G401 (cell line): ENCODE measurements at regions not wholly inside any gene's neighbourhood (a gene's known extent, or its start where the extent isn't known, plus 50 kb on each side); places are given as distances from the start of the nearest gene placed in this dataset.

ENCODE experiments used
- DNase-seq: peaks from one replicate; pipeline ENCODE4 v3.0.0-alpha.2; 2015; ENCODE audit warnings: low spot score
- in situ Hi-C: cut with HindIII; loops from 2 replicates; pipeline ENCODE4 v1.10.0; 2016; ENCODE audit warnings: low sequenced_read_pairs, mixed read lengths

DNA sequence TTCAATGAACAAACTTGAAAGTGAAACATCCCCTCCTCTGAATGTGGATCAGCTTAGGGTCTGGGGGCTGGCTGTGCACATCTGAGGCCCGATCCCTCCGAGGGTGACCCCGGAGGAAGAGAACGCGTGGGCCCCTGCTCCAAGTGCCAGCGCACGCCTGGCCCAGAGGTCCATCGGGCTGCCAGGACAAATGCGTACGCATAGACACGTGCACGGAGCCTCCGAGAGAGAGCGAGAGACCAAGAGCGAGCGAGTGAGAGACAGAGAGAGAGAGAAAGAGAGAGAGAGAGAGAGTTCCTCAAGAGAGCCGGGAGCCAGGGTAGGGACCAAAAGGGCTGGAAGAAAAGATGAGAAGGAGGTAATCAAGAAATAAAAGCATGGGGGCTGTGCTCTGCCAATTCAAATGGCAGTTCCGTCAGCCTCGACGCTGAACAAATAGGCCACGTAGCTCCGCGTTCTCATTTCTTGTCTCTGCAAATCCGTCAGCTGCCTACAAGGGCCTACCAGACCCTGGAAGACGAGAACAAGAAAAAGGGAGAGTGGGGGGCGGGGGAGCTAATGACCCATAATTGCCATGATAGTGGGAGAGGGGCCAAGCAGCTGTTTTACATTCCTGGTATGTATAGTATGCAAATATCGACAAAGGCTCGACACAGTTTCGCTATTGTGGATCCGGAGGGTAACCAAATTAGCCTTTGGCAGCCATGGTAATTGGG, 435.3 kb upstream of the ZFHX3 start:
- no peak for DNase-seq
- in situ Hi-C loops = no loop called here

DNA sequence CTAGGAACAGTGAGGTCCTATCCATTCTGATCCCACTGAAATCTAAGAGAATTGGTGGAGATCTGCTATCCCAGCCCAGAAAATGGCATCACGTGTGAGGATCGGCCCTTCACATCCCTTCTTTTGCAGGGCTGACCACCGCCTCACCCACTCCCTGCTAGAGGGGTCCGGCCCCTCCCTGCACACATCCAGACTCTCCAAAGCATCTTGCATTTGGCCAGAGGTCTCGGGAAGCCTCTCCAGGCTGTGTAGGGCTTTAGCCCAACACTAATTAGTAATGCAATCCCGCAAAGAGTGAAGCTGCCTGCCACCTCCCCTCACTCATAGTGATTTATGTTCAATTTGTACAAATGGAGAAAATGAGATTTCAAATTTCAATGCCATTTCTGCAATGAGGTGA, 434.4 kb upstream of the ZFHX3 start:
- DNase-seq = no peak
- in situ Hi-C loops = no loop called here

GRCh38 chr16:73480381-73480780, 432.5 kb upstream of the ZFHX3 start:
- no peak for DNase-seq
- in situ Hi-C loops = no loop called here

- in situ Hi-C loops = no loop called here
- DNase-seq = no peak
These were observed 425.8 kb upstream of the ZFHX3 start for GRCh38 chr16:73473713-73474112.

GRCh38 chr16:73464834-73465233, 416.9 kb upstream of the ZFHX3 start:
- no peak for DNase-seq
- in situ Hi-C loops = no loop called here

DNA sequence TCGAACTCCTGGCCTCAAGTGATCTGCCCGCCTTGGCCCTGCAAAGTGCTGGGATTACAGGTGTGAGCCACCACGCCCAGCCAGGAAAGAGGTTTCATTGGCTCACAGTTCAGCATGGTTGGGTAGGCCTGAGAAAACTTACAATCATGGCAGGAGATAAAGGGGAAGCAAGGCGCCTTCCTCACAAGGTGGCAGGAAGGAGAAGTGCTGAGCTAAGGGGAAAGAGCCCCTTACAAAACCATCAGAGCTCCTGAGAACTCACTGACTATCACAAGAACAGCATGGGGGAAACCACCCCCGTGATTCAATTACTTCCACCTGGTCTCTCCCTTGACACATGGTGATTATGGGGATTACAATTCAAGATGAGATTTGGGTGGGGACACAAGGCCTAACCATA, 411.7 kb upstream of the ZFHX3 start:
- in situ Hi-C loops = no loop called here
- DNase-seq = no peak

GRCh38 chr16:73457851-73458250, 409.9 kb upstream of the ZFHX3 start:
- in situ Hi-C loops = no loop called here
- no peak for DNase-seq

- DNase-seq = no peak
- in situ Hi-C loops = no loop called here
These were observed 401.0 kb upstream of the ZFHX3 start for GRCh38 chr16:73448970-73449369.

- in situ Hi-C loops = no loop called here
These were observed 399.9 kb upstream of the ZFHX3 start for GRCh38 chr16:73447846-73448245.

GRCh38 chr16:73434621-73435020, 386.7 kb upstream of the ZFHX3 start:
- in situ Hi-C loops = no loop called here
- no peak for DNase-seq

More at GRCh38 chr16:73447846-73448245, 399.9 kb upstream of the ZFHX3 start:
- no peak for DNase-seq

GRCh38 chr16:73433731-73434307, 385.9 kb upstream of the ZFHX3 start:
- no peak for DNase-seq
- in situ Hi-C loops = no loop called here

DNA sequence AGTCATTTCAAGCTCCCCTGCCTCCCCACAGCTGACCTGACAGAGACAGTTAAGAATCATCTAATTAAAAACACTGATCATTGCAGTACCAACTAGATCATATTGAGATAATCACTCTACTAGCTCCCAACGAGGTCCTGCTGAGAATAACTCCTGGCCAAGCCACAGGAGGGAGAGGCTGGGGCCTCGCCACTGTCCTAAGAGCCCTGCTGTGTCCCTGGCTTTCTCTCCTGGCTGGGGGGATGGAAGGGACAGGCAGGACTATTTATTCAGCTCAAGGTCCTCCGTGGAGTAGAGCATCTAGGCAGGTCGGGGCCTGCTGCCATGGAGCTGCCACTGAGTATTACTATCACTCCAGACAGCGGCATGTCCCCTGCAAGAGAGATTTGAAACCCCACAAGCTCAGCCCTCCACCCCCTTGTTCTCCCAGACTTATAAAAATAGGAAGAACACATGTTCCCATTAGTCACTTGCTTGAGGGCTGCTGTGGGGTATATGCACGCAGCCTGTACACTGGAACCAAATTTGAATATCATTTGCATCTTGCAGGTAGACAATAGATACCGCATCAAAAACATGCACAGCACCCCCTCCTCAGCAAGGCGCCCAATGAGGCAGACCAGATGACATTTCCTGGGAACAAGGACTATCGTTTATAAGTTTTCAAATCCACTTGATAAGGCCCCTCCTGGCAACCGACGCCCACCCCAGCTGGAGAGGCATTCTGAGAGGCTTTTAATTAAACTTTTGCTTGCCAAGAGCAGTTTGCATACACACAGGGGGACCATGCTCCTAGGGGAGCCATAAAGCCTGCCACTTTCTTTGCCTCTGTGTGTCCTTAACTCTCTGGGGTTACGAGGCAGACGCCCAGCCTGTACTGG, 385.2 kb upstream of the ZFHX3 start:
- no peak for DNase-seq

GRCh38 chr16:73430138-73430537, 382.2 kb upstream of the ZFHX3 start:
- in situ Hi-C loops = no loop called here

More for the DNA sequence above, 385.2 kb upstream of the ZFHX3 start:
- in situ Hi-C loops = no loop called here

DNA sequence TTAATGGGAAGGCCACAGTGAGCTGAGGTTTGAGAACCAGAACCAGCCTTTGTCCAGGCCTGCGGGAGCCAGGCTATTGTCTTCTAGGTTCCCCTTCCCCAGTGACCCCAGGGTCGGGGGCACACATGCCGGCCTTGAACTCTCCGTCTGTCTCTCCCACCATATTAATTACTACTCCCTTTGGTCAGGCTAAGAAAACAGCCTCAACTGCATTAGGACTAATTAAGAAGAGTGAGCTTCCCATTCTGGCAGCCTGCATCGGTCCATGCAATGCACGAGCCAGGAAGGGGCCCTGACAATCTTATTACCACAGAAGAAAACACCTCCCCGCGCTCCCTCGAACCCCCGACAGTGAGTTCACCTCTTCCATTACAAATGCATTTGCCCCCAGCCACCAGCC, 380.2 kb upstream of the ZFHX3 start:
- DNase-seq = no peak
- in situ Hi-C loops = no loop called here

More at GRCh38 chr16:73430138-73430537, 382.2 kb upstream of the ZFHX3 start:
- no peak for DNase-seq

- in situ Hi-C loops = no loop called here
- no peak for DNase-seq
These were observed 379.2 kb upstream of the ZFHX3 start for GRCh38 chr16:73427164-73427563.

DNA sequence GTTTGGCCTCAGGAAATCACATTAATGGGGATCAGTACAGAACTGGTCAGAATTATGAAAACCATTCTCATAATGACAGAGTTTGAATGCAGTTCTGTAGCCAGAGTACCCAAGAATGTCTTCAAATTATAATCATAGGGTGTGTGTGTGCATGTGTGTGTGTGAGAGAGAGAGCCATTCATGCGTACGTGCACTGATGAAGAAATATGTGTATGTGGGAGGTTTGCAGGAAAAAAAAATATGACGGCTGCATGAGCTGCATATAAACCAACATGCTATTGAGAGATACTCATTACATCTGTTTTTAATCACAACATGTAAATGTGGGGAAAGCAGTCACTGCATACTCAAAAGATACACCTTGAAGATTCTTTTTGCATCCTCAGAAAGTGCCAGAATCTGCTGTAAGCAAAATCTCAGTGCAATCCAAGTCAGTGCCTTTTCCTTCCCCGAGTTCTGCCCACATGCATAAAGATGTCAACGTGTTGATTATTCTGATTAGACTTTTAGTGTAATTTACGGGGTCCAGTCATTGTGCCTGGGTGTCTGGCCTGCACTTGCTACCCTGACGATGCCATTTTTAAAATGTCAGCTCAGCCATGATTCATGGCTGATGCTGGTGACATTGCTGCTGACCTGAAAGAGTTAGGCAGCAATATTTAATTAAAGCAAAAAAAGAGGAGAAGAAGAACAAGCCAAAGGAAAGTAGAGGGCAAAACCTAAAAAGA, 378.7 kb upstream of the ZFHX3 start:
- no peak for DNase-seq
- in situ Hi-C loops = no loop called here

DNA sequence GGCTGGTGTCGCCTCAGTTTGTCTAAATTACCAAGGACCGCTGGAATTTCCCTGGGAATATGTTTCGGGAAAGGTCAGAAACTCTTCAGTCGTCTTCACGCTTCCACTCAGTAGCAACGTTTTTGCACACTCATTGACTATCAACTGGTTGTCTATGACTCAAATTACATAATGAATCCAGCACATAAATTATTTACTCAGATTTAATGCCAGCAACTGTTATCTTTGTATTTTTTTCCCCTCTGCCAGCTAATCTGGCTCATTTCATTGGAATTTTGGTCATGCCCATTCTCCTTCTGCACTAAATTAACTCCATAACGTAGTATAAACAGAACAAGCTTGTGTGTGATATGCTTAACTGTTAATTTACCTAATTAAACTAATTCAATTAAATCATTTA, 372.7 kb upstream of the ZFHX3 start:
- in situ Hi-C loops = no loop called here
- DNase-seq = no peak

- DNase-seq = no peak
- in situ Hi-C loops = no loop called here
These were observed 372.3 kb upstream of the ZFHX3 start for GRCh38 chr16:73420244-73420643.

DNA sequence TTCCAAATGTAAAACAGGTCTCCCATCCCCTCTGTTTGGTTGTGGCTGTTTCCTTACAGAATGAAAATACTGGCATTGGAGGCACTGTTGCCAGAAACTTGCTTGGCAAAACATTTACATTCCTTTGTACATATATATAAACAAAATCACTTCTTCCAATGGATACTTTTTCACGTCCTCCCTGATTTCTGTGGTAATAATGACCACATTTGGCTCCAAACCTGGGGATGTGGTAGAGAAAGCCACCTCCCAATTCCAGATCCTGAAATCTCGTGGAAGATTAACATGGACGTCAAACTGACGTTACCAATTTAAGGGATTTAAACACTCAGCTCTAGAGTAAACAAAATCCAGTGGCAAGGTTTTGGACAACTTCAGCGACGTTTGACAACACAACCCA, 370.8 kb upstream of the ZFHX3 start:
- in situ Hi-C loops = no loop called here
- DNase-seq = no peak

GRCh38 chr16:73418051-73418450, 370.1 kb upstream of the ZFHX3 start:
- in situ Hi-C loops = no loop called here
- no peak for DNase-seq
